OCI-LY3 (cell line): ENCODE measurements at regions not wholly inside any gene's neighbourhood (a gene's known extent, or its start where the extent isn't known, plus 50 kb on each side); places are given as distances from the start of the nearest gene placed in this dataset.

ENCODE experiments used
- EZH2phosphoT487 ChIP-seq: fragments of 200-600 bp; shearing (Covaris generic); IDR thresholded peaks from 2 replicates; pipeline ENCODE4 v1.6.1; 2018; ENCODE audit warnings: antibody characterized with exemption, mixed run types, low read depth
- TF ChIP-seq, protein P1 (sequence below): fragments of 200-600, 300-600 bp; sonication (generic); IDR thresholded peaks from 2 replicates; pipeline ENCODE4 v1.5.1; 2014; ENCODE audit warnings: antibody characterized with exemption, low read length, low read depth

- TF ChIP-seq, protein P1, sequence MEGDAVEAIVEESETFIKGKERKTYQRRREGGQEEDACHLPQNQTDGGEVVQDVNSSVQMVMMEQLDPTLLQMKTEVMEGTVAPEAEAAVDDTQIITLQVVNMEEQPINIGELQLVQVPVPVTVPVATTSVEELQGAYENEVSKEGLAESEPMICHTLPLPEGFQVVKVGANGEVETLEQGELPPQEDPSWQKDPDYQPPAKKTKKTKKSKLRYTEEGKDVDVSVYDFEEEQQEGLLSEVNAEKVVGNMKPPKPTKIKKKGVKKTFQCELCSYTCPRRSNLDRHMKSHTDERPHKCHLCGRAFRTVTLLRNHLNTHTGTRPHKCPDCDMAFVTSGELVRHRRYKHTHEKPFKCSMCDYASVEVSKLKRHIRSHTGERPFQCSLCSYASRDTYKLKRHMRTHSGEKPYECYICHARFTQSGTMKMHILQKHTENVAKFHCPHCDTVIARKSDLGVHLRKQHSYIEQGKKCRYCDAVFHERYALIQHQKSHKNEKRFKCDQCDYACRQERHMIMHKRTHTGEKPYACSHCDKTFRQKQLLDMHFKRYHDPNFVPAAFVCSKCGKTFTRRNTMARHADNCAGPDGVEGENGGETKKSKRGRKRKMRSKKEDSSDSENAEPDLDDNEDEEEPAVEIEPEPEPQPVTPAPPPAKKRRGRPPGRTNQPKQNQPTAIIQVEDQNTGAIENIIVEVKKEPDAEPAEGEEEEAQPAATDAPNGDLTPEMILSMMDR = no peak
- TF ChIP-seq EZH2phosphoT487 = no peak
These were observed 306.7 kb upstream of the CDH18 start for GRCh38 chr5:20294696-20295095.
